ENCODE measurements at regions not wholly inside any gene's neighbourhood (a gene's known extent, or its start where the extent isn't known, plus 50 kb on each side); places are given as distances from the start of the nearest gene placed in this dataset.
"Not testable (repeated sequence)": the region's sequence is repeated elsewhere in the genome, so short reads cannot be mapped to it uniquely, and the experiment has no call there.

DNA sequence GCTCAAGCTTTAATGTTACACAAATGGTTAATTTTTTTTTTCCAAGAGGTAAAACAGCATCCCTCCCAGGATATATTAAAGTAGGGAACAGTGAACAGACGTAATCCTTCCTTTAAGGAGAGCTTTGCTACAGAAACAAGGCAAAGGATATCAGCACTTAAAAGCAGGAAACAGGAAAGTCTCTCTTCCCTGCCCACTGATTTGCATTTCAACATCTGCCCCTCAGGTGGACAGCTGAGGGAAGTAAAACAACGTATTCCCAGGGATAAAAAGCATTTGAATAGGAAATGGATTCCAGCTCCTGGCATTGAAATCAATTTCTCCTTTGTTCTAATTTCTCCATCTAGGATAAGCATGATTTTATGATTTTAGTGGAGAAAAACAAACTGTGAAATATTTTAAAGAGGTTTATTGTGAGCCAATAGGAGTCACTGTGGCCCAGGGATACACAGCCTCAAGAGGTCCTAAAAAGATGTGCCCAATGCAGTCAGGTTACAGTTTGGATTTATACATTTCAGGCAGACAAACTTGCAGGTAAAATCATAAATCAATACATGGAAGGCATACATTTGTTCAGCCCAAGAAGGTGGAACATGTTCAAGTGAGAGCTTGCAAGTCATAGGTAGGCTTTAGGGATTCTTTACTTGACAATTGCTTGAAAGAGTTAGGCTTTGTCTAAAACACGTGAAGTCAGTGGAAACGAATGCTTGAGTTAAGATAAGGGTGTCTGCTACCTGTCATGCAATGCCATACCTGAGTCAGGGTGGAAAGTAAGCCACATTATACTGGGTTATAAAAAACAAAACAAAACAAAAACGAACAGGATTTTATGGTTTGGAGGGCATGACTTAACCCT, 286.2 kb upstream of the VWC2 start:
- Histone ChIP-seq H3K27me3 (no peaks in the 10 kb centered on the region), H3K27ac (no peak overlapping the region), H3K9me3 (no peaks in the 10 kb centered on the region), H3K36me3 (no peaks in the 10 kb centered on the region), H3K4me1 (no peaks in the 10 kb centered on the region), H3K4me3 (no peak overlapping the region)
- TF ChIP-seq, protein P1, sequence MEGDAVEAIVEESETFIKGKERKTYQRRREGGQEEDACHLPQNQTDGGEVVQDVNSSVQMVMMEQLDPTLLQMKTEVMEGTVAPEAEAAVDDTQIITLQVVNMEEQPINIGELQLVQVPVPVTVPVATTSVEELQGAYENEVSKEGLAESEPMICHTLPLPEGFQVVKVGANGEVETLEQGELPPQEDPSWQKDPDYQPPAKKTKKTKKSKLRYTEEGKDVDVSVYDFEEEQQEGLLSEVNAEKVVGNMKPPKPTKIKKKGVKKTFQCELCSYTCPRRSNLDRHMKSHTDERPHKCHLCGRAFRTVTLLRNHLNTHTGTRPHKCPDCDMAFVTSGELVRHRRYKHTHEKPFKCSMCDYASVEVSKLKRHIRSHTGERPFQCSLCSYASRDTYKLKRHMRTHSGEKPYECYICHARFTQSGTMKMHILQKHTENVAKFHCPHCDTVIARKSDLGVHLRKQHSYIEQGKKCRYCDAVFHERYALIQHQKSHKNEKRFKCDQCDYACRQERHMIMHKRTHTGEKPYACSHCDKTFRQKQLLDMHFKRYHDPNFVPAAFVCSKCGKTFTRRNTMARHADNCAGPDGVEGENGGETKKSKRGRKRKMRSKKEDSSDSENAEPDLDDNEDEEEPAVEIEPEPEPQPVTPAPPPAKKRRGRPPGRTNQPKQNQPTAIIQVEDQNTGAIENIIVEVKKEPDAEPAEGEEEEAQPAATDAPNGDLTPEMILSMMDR (IDR thresholded peaks at IDR 0.05): no peak
- no peak for TF ChIP-seq POLR2A (IDR thresholded peaks at IDR 0.05)
- no peak for DNase-seq

DNA sequence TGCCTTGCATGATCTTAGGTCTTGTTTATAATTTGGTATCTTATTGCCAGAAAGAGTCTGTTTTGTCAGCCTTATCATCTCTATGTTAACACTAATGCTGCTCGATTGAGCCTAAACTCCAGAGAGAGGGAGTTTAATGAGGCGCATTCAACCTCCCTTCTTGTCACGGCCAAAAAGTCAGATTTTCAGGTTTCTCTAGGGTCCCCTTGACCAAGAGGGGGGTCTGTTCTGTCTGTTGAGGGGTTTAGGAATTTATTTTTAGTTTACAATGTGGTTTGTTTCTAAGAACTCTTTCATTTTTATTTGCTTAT, 285.7 kb upstream of the VWC2 start:
- Histone ChIP-seq H3K4me3 (no peak overlapping the region), H3K4me1 (no peaks in the 10 kb centered on the region), H3K27me3 (no peaks in the 10 kb centered on the region), H3K27ac (no peak overlapping the region), H3K9me3 (no peaks in the 10 kb centered on the region), H3K36me3 (no peaks in the 10 kb centered on the region)
- DNase-seq: no peak
- no peak for TF ChIP-seq POLR2A (IDR thresholded peaks at IDR 0.05)
- TF ChIP-seq, protein P1 (IDR thresholded peaks at IDR 0.05): no peak

DNA sequence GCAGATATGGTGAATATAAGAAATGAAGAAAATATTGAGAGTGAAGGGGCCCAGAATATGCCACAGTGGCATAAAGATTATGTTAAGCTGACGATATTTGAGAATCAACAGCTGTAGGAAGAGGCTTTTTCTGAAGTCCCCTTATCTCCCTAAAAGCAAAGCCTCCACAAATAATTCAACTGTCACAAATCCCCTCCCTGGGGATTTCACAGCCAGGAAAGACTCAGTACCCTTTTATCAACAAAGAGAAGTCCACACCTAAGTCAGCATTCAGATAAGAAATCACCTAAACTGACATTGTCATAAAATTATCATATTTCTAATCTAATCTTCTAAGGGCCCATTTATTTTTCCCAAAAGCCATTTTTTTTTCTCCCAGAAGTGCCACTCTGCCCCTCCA, 284.9 kb upstream of the VWC2 start:
- H3K36me3 ChIP-seq: no peaks in the 10 kb centered on the region
- H3K9me3 ChIP-seq: no peaks in the 10 kb centered on the region
- no peaks in the 10 kb centered on the region for H3K27me3 ChIP-seq
- DNase-seq: no peak
- no peaks in the 10 kb centered on the region for H3K4me1 ChIP-seq
- H3K4me3 ChIP-seq: no peak overlapping the region
- no peak overlapping the region for H3K27ac ChIP-seq
- no peak for TF ChIP-seq POLR2A (IDR thresholded peaks at IDR 0.05)
- TF ChIP-seq, protein P1 (IDR thresholded peaks at IDR 0.05): no peak

DNA sequence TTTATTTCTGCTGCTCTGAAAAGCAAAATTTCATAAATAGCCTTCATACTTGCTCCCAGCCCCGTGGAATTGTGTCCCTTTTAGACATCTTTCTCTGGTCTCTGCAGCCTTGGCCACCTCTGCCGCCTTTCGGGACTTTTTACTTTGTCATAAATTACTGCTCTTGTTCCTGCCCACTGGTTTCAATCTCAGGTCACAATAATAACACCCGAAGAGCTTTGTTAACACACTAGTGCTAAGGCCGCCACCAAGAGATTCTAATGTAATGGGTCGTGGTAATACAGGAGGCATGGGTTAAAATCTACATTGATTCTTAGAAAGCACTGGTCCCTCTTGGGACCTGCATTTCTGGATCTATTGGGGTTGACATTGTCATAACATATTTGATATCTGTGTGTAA, 276.0 kb upstream of the VWC2 start:
- Histone ChIP-seq H3K27me3 (no peaks in the 10 kb centered on the region), H3K36me3 (no peaks in the 10 kb centered on the region), H3K4me1 (no peaks in the 10 kb centered on the region), H3K9me3 (no peaks in the 10 kb centered on the region), H3K4me3 (no peak overlapping the region), H3K27ac (no peak overlapping the region)
- no peak for DNase-seq
- TF ChIP-seq, protein P1 (IDR thresholded peaks at IDR 0.05): no peak
- TF ChIP-seq POLR2A (IDR thresholded peaks at IDR 0.05): no peak

DNA sequence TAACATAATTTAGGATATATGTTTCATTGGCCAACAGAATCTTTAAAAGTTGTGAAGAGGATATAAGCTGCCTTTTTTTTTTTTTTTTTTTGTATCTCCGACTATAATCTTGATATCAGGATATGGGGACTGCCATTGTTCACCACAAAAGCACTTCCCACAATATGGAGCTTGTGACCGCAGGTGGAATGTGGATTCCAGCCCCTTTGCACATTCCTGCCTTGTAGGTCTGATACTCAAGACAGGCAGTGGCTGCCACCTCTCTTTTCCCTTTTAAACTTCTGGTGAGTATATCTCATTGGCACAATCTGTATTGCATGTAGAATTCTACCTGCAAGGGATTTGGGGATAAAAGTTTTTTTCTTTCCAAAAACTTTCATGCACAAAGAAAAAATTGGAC, 272.7 kb upstream of the VWC2 start:
- Histone ChIP-seq H3K27me3 (no peaks in the 10 kb centered on the region), H3K4me3 (no peak overlapping the region), H3K27ac (no peak overlapping the region), H3K9me3 (no peaks in the 10 kb centered on the region), H3K4me1 (no peaks in the 10 kb centered on the region), H3K36me3 (no peaks in the 10 kb centered on the region)
- TF ChIP-seq, protein P1 (IDR thresholded peaks at IDR 0.05): no peak
- no peak for TF ChIP-seq POLR2A (IDR thresholded peaks at IDR 0.05)
- DNase-seq: no peak

DNA sequence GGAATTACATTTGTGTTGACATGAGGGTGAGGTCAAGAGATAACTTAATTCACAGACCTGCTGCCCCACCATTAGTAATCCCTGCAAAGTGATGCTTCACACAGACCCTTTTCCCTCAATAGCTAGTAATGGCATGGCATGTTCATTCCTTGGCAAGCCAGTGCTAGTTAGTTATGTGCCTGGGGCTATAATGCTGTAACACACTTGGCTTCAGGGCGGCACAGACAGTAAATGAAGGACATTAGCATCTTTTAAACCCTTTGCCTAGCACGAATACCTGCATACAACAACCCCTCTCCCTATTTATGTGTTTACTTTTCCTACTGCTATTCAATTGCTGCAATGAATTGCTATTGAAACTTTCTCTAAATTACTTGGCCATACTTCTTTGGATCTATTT, 266.2 kb upstream of the VWC2 start:
- H3K27me3 ChIP-seq, H3K36me3 ChIP-seq, H3K4me3 ChIP-seq, H3K27ac ChIP-seq, H3K4me1 ChIP-seq, H3K9me3 ChIP-seq, DNase-seq: not testable (repeated sequence)
